HG02884 (cell line): ENCODE measurements at regions not wholly inside any gene's neighbourhood (a gene's known extent, or its start where the extent isn't known, plus 50 kb on each side); places are given as distances from the start of the nearest gene placed in this dataset.

Experiments used
- ATAC-seq: cut with Tn5 transposase; IDR thresholded peaks from one replicate; pipeline ENCODE4 v1.9.1; 2021; ENCODE audit warnings: mild to moderate bottlenecking, moderate library complexity; ENCODE audit not compliant: unreplicated experiment

GRCh38 chr7:106606120-106606519 is 54.8 kb downstream of the CCDC71L start:
- ATAC-seq: no peak

GRCh38 chr7:106604971-106605370 is 56.0 kb downstream of the CCDC71L start:
- no peak for ATAC-seq

DNA sequence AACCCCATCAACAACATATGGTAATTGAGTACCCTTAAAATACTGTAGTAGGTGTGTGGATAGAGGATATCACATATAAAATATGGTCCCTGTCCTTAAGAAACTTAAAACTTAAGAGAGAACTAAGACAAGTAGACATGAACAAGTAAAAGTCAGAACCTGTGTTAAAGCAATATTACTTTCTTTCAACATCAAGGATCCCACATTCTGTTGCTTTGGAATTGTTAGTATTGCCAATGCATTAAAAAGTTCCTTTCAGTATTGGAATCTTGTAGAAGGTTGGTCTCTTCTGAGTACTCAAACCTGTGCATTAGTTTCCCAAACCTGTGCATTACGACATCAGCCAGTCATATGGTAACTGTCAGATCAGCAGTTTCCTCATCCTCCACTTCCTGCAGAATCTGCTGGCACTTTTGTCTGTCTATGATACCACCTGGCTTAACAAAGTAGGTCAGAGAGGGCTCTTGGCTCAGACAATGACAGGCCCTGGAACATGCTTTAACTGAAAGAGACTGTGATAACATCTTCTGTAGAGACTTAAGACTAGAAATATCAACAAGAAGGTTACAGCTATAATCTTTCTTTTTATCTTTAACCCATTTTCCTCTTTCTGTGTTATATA is 56.5 kb downstream of the CCDC71L start:
- ATAC-seq: no peak

DNA sequence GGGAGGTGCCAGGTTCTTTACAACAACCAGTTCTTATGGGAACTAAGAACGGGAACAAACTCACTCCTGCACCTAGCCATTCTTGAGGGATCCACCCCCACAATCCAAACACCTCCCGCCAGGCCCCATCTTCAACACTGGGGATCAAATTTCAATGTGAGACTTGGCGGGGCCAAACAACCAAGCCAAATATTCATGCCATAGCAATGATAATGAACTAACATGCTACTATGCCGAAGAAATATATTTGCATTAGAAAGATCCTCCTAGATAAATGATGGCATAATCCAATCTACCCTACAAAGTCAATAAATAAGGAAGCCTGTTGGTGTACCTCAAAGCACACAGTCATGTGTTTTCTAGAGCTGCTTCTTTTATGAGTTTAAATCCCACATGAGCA is 57.6 kb downstream of the CCDC71L start:
- ATAC-seq: no peak

GRCh38 chr7:106602062-106602461 is 58.9 kb downstream of the CCDC71L start:
- ATAC-seq: no peak

GRCh38 chr7:106600569-106601373 is 60.2 kb downstream of the CCDC71L start:
- no peak for ATAC-seq

GRCh38 chr7:106599343-106599698 is 61.6 kb downstream of the CCDC71L start:
- no peak for ATAC-seq

DNA sequence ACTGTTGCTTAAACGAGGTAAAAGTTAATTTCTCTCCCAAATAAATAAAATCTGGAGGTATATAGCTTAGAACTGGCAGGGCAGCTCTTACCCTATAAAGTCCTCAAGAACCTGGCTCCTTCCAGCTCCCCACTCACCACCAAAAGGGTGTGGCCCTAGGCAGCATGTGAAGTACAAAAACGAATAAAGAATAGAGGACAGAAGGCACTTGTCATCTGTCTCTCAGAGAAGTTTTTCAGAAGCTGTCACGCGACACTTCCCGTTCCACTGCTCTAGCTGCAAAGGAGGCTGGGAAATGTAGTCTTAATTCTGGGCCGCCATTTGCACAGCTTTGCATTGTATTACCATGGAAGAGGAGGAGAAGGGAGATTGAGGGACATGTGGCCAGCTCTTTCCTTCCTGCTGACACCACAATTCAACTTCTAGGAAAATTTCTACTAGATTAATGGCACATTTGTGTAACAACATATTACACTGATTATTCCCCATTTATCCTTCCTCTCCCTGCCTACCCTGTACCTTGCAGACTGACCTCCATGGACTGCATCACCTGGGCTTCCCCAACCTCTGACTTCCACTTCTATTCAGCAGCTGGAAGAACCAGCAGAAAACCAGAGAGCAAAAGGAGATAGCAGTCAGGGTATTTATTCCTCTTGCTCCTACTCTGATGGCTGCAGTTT is 62.2 kb downstream of the CCDC71L start:
- ATAC-seq: peak; percentile 99

DNA sequence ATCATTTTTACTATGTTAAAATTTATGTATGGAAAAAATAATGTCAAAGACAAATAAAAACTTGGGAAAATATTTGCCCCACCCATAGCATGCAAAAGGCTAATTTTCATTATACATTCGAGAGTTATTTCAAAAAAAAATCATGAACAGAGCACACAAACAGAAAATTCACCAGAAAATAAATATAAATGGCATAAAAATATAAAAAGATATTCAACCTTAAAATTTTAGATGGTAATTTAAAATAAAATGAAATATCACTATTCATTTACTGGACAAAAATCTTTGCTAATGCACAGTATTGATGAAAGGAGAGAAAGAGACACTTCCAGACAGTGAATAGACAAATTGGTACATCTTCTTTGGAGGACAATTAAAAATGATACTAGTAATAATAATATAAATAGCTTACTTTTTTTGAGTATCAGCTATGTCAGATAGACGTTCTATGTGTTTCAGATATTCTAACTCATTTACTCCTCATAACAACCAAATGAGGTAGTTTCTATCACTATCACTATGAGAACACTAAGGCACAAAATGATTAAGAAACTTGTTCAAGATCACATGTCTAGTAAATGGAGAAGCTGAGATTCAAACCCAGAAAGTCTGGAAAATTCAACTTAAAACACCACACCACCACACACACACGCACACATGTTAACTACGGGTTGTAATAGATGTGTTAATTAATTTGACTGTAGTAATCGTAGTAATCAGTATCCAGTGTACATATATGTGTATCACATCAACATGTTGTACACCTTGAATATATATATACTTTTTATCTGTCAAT is 63.0 kb downstream of the CCDC71L start:
- ATAC-seq: no peak

GRCh38 chr7:106597014-106597413 is 63.9 kb downstream of the CCDC71L start:
- no peak for ATAC-seq

- no peak for ATAC-seq
Observed at GRCh38 chr7:106595922-106596321, 65.0 kb downstream of the CCDC71L start.

- ATAC-seq: no peak
Observed at GRCh38 chr7:106593028-106593417, 67.9 kb downstream of the CCDC71L start.

DNA sequence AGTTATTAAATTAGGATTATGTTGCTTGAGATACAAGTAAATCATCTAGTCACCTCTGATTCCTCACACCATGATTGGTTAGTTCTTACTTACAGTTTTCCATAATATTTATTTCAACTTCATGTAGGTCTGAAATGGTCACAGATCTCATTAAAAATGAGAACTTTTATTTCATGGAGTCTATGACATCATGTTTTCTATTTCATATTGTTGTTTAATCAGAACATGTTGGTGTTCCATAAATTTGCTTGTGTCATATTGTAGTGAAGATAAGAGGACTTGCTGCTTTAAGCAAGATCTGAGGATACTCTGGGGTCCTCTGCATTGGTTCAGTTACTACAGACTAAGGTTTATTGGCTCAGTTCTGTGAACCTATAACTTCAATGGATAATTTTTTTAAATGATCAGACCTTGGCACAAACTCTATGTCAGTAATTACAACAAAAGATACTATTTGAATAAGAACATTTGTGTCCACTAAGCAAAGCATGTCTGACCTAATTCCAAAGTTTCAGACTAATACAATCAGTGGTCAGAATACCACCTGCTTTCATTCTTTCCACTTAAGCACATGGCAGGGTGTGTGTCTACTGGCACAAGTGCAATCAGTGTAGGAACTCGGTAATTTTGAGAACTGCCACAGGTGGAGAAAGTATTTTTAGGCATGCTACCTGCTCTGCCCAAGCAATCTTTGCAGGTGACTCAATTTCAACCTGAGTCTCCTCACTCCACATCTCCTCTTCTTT is 68.5 kb downstream of the CCDC71L start:
- ATAC-seq: no peak

GRCh38 chr7:106591146-106591545 is 69.8 kb downstream of the CCDC71L start:
- ATAC-seq: no peak

GRCh38 chr7:106590209-106590816 is 70.6 kb downstream of the CCDC71L start:
- no peak for ATAC-seq

DNA sequence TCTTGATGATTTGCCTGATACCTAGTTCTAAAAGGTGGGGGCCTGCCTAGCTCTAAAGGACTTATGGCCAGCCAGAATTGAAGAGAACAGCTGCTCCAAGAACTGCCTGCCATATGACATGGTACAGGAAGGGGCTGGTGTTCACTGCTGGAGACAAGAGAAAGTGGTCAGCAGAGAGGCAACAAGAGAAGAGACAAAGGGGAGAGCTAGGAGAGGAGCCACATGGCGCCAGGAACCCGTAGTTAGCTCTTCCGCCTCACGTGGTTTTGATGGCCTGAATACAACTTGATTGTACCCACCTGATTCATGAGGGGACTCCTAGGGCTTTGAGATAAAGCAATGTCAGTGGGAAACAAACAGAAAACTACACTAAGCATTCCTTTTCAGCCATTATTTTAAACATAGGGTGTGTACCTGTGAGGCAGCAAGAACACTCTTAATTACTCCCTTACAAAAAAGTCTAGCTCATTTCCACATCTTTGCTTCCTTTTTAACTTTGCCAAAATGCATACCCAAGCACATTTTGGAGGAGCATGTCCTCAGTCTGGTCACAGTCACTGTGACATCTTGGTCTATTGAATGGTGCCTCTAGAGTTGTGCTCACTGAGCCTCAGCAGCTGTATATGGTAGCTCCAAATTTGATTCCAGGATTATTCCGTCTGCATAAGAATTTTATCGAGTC is 71.6 kb downstream of the CCDC71L start:
- no peak for ATAC-seq

- ATAC-seq: no peak
Observed at GRCh38 chr7:106588422-106589197, 72.3 kb downstream of the CCDC71L start.

DNA sequence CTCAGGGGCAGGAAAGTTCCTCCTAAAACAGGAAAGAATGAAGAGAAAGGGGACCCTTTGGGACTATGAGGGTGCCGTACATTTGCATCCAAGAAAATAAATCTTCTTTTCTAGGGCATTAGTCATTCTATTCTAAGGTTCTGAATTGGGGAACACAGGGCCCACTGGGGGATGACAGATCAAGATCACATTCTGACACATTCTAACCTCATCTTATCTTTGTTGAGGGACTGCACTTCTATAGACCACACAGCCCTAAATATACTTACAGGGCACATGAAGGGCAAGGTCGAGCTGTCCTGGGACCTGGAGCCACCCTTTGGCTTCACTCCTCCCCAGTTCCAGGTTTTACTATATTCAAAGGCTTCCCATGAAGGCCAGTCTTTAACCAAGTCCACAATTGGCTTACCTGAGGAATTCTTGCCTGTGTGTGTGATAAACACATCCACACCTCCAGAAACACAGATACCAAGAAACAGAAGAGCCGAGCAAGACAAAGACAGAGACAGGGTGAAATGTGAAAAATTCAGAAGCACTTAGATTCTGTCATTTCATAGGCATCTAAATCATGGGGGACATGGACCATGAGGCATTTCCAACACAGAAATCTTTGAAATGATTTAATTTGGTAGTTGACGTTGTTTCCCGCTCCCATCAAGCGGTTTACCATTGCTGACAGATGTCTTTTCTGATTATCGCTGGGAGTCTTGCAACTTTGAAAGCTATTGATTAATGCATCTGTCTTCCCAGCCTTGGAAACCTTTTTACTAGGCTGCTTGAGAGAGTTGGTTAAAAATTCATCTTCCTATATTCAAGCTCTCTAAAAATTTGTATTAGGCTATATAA is 75.8 kb downstream of the CCDC71L start:
- ATAC-seq: no peak
